Urinary bladder (tissue), 3 donors: ENCODE measurements at regions not wholly inside any gene's neighbourhood (a gene's known extent, or its start where the extent isn't known, plus 50 kb on each side); places are given as distances from the start of the nearest gene placed in this dataset.

Source experiments
- DNase-seq: peaks from one replicate; pipeline ENCODE4 v3.0.0-alpha.2; 2015; ENCODE audit errors: extremely low spot score
- H3K27ac ChIP-seq: one replicate; pipeline ENCODE4 v1.5.1; 2013; ENCODE audit warnings: low read depth, mild to moderate bottlenecking, moderate library complexity
- H3K36me3 ChIP-seq: one replicate; pipeline ENCODE4 v1.6.1; 2013; ENCODE audit warnings: mild to moderate bottlenecking, moderate library complexity; ENCODE audit not compliant: insufficient read depth
- H3K4me1 ChIP-seq: one replicate; pipeline ENCODE4 v1.6.1; 2013; ENCODE audit warnings: mild to moderate bottlenecking, moderate library complexity; ENCODE audit not compliant: insufficient read depth
- H3K4me3 ChIP-seq: one replicate; pipeline ENCODE4 v1.5.1; 2013; ENCODE audit warnings: low read depth, low read length
- WGBS: extraction: QIAGEN DNeasy Blood & Tissue Kit; methylation state at CpG from one replicate; pipeline ENCODE4 v1.1.7; 2013; 5-methylcytosine and 5-hydroxymethylcytosine counted together
- donor health status: healthy with polysubstance abuse.
- donor health status: healthy.

- 89% methylated on average over 1 of the region's 1 CpG for WGBS
- no peak overlapping the region for H3K27ac ChIP-seq
- H3K36me3 ChIP-seq: no peaks in the 10 kb centered on the region
- no peak overlapping the region for H3K4me3 ChIP-seq
- no peak for DNase-seq
- no peaks in the 10 kb centered on the region for H3K4me1 ChIP-seq
These were observed 429.9 kb upstream of the SEMA3A start for GRCh38 chr7:84624527-84624926.

DNA sequence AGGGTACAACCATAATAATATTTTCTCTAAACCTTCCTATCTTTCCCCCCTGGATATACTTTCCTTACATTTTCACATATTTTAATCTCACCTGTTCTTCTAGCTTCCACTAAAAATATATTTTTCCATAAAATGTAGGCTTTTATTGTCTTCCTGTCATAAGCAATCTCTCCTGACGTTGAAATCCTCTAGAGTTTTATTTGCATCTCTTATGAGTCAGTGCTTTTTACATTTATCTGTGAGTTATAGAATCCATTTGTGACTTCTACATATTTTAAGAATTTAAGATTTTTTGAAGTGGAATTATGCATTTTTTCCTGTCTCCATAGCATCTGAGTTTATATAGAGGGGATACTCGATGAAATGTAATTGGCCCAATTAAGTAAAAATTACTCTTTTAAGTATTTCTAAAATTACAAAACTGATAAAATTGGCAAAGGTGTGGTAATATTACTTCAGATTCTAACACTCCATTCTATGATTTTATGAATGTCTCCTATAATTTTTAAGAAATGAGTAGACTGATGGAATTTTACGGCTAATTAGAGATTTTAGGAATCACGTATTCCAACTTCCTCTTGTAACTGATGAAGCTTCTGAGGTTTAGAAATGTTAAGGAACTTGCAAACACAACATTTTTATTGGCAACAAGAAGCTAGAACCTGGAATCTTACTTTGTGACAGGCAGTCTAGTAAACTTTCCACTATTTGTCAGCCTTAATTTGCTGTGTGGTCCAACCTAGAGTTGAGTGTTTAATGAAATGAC lies 422.9 kb upstream of the SEMA3A start:
- WGBS: 86% methylated on average over 4 of the region's 4 CpGs
- no peak overlapping the region for H3K27ac ChIP-seq

GRCh38 chr7:84614821-84615501 lies 420.4 kb upstream of the SEMA3A start:
- Histone ChIP-seq H3K36me3 (no peaks in the 10 kb centered on the region), H3K27ac (no peak overlapping the region), H3K4me1 (no peaks in the 10 kb centered on the region), H3K4me3 (no peak overlapping the region)
- no peak for DNase-seq

More for the DNA sequence above, 422.9 kb upstream of the SEMA3A start:
- no peak overlapping the region for H3K4me3 ChIP-seq
- no peaks in the 10 kb centered on the region for H3K4me1 ChIP-seq
- DNase-seq: no peak
- no peaks in the 10 kb centered on the region for H3K36me3 ChIP-seq

- 88% methylated on average over 5 of the region's 5 CpGs for WGBS
- Histone ChIP-seq H3K4me3 (no peak overlapping the region), H3K4me1 (no peaks in the 10 kb centered on the region), H3K27ac (no peak overlapping the region), H3K36me3 (no peaks in the 10 kb centered on the region)
- no peak for DNase-seq
These were observed 418.5 kb upstream of the SEMA3A start for GRCh38 chr7:84612981-84613681.

DNA sequence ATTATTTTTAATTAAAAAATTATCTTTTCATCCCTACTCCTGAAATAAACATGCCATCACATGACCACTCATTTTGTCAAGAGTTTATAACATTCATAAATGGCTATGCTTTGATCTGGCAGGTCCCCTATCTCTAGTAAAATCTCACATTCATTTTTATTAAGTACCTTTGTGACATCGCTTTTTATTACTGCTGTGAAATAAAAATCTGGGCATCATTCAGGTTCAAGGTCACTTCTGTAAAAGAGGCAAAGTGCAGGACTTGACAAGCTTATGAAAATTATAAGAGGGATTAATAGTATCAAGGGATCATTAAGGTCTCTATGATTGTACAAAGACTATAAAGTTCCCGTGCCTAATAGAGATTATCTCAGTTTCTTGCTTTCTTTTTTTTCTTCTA lies 416.8 kb upstream of the SEMA3A start:
- 46% methylated on average over 2 of the region's 2 CpGs for WGBS
- DNase-seq: no peak
- Histone ChIP-seq H3K36me3 (no peaks in the 10 kb centered on the region), H3K4me1 (no peaks in the 10 kb centered on the region), H3K27ac (no peak overlapping the region), H3K4me3 (no peak overlapping the region)

DNA sequence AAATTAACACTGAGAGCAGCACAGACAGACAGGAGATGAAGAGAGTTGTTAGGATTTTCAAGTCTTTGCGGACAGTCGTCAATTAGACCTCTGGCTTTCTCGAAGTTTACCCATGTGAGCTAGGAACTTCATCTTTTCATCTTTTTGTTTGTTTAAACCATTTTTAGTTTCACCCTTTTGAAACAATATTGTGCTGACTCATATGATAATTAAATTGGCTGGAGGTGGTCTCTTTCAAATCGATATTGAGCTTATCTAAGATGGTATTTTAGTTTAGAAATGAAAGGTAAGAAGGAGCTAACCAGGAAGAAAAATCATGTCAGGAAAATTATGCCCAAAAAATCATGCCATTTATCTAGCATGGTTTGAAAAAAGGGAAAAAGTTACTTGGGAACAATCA lies 415.8 kb upstream of the SEMA3A start:
- no peak overlapping the region for H3K4me3 ChIP-seq
- WGBS: 95% methylated on average over 4 of the region's 4 CpGs
- H3K36me3 ChIP-seq: no peaks in the 10 kb centered on the region
- no peaks in the 10 kb centered on the region for H3K4me1 ChIP-seq
- H3K27ac ChIP-seq: no peak overlapping the region
- DNase-seq: no peak

DNA sequence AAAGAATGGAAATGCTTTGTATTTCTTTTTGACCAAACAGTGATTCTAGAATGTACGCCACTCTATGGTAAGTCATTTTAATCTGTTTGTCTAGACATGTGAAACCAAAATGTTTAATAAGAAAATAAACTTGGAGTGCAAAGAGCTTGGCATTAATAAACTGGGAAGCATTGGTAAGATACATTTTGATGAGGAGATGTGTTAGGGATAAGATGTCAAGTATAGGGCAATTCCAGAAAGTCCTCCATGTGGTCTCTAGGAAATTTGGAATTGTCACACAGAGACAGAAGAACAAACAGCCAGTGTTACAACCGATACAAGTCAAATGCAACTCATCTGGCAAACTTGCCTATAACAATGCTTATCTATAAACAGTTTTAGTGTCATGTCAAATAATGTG lies 410.7 kb upstream of the SEMA3A start:
- Histone ChIP-seq H3K27ac (no peak overlapping the region), H3K4me1 (no peaks in the 10 kb centered on the region), H3K4me3 (no peak overlapping the region), H3K36me3 (no peaks in the 10 kb centered on the region)
- 76% methylated on average over 2 of the region's 2 CpGs for WGBS
- DNase-seq: no peak

GRCh38 chr7:84603545-84603944 lies 409.0 kb upstream of the SEMA3A start:
- no peak for DNase-seq
- Histone ChIP-seq H3K4me3 (no peak overlapping the region), H3K27ac (no peak overlapping the region), H3K36me3 (no peaks in the 10 kb centered on the region), H3K4me1 (no peaks in the 10 kb centered on the region)
- WGBS: 98% methylated on average over 5 of the region's 5 CpGs

DNA sequence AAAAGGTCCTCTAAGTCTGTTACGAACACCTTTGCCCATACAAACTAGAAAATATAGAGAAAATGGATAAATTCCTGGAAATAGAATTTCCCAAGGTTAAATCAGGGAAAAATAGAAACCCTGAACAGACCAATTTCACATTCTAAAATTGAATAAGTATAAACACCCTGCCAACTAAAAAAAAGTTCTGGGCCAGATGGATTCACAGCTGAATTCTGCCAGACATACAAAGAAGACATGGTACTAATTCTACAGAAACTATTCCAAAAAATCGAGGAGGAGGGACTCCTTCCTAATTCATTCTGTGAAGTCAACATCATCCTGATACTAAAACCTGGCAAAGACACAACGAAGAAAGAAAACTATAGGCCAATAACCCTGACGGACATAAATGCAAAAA lies 400.4 kb upstream of the SEMA3A start:
- 89% methylated on average over 4 of the region's 4 CpGs for WGBS
- no peaks in the 10 kb centered on the region for H3K4me1 ChIP-seq
- H3K4me3 ChIP-seq: no peak overlapping the region
- no peak for DNase-seq
- no peak overlapping the region for H3K27ac ChIP-seq
- H3K36me3 ChIP-seq: no peaks in the 10 kb centered on the region

DNA sequence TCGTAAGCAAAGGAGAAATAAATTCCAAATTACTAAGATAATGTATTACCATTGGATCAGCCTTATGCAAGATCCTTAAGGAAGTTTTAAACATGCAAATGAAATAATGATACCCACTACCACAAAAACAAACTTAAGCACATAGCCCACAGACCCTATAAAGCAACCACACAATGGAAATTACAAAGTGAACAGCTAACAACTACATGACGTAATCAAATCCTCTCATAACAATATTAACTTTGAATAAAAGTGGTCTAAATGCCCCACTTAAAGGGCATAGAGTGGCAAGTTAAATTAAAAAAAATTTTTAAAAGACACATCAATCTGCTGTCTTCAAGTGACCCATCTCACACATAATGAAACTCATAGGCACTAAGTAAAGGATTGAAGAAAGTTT lies 397.3 kb upstream of the SEMA3A start:
- 92% methylated on average over 2 of the region's 2 CpGs for WGBS
- Histone ChIP-seq H3K27ac (no peak overlapping the region), H3K36me3 (no peaks in the 10 kb centered on the region), H3K4me3 (no peak overlapping the region), H3K4me1 (no peaks in the 10 kb centered on the region)
- no peak for DNase-seq

DNA sequence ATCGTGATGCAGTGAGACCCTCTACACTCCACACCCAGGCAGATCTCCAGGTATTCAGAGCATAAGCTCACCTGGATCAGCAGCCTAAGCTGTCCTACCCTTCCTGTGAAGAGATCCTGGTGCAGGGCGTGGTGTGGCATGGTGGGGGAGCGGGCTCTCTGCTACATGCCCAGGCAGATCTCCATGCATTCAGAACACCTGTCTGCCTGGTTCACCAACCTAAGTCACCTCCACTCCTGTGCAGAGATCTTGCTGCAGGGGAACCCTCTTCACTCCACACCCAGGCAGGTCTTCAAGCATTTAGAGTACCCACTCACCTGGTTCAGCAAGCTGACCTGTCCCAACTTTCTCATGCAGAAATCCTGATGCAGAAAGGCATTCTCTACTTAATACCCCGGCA lies 394.4 kb upstream of the SEMA3A start:
- Histone ChIP-seq H3K27ac (no peak overlapping the region), H3K4me1 (no peaks in the 10 kb centered on the region), H3K36me3 (no peaks in the 10 kb centered on the region), H3K4me3 (no peak overlapping the region)
- WGBS: 90% methylated on average over 4 of the region's 4 CpGs
- no peak for DNase-seq

GRCh38 chr7:84583331-84583730 lies 388.7 kb upstream of the SEMA3A start:
- WGBS: 42% methylated on average over 4 of the region's 4 CpGs
- DNase-seq: peak; percentile 3
- no peak overlapping the region for H3K4me3 ChIP-seq
- no peak overlapping the region for H3K27ac ChIP-seq
- no peaks in the 10 kb centered on the region for H3K36me3 ChIP-seq
- H3K4me1 ChIP-seq: no peaks in the 10 kb centered on the region

DNA sequence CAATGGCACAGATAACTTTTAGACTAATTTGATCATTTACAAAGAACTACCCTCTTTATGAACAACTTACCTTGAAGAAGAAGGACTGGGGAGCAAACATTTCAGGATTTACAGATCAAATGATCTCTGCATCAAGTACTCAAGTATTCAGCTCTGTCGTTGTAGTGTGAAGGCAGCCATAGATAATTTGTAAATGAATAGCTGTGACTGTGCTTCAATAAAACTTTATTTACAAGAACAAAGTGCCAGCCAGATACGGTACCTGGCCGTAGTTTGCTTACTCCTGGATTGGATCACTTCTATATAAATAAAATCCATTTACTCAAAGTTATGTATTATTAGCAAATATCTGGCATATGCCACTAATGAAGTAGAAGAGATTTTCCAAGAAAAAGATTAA lies 388.2 kb upstream of the SEMA3A start:
- H3K4me1 ChIP-seq: no peaks in the 10 kb centered on the region
- 84% methylated on average over 3 of the region's 3 CpGs for WGBS
- H3K27ac ChIP-seq: no peak overlapping the region
- H3K4me3 ChIP-seq: no peak overlapping the region
- no peaks in the 10 kb centered on the region for H3K36me3 ChIP-seq
- DNase-seq: no peak

DNA sequence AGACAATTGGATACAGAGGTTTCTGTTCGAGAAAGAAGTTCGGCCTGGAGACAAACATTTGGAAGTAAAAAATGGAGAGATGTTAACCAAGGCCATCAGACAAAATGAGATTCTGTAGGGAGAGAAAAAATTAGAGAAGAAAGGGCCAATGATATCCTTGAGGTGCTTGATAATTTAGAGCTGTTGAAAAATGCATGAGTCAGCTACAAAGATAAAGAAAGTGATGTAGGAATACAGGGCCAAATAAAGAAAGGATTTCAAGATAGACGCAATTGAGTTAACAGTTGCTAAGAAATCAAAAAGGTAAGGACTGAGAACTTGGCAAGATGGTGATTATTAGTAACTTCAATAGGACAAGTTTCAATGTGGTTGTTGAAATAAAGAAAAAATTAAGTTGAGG lies 384.2 kb upstream of the SEMA3A start:
- Histone ChIP-seq H3K36me3 (no peaks in the 10 kb centered on the region), H3K4me1 (no peaks in the 10 kb centered on the region), H3K27ac (no peak overlapping the region), H3K4me3 (no peak overlapping the region)
- DNase-seq: no peak
- 95% methylated on average over 3 of the region's 3 CpGs for WGBS
